HS-27A (cell line): ENCODE measurements at regions not wholly inside any gene's neighbourhood (a gene's known extent, or its start where the extent isn't known, plus 50 kb on each side); places are given as distances from the start of the nearest gene placed in this dataset.

Source experiments
- DNase-seq: peaks from one replicate; pipeline ENCODE4 v3.0.0-alpha.2; 2012; ENCODE audit warnings: low read depth, missing footprints

- no peak for DNase-seq
Measured at GRCh38 chr10:43816351-43817321, 168.0 kb upstream of the ZNF32 start.

- DNase-seq: no peak
Measured at GRCh38 chr10:43815181-43815885, 166.7 kb upstream of the ZNF32 start.

- no peak for DNase-seq
Measured at GRCh38 chr10:43814663-43815062, 166.0 kb upstream of the ZNF32 start.

GRCh38 chr10:43811871-43812270 is 163.2 kb upstream of the ZNF32 start:
- no peak for DNase-seq

- DNase-seq: peak; percentile 62
Measured at GRCh38 chr10:43809211-43809930, 160.7 kb upstream of the ZNF32 start.

- no peak for DNase-seq
Measured at GRCh38 chr10:43808136-43808535, 159.5 kb upstream of the ZNF32 start.

GRCh38 chr10:43806831-43807640 is 158.4 kb upstream of the ZNF32 start:
- DNase-seq: no peak

GRCh38 chr10:43803791-43804190 is 155.1 kb upstream of the ZNF32 start:
- no peak for DNase-seq

GRCh38 chr10:43802988-43803696 is 154.5 kb upstream of the ZNF32 start:
- no peak for DNase-seq

GRCh38 chr10:43801626-43802025 is 152.9 kb upstream of the ZNF32 start:
- no peak for DNase-seq

GRCh38 chr10:43801140-43801539 is 152.5 kb upstream of the ZNF32 start:
- DNase-seq: no peak

GRCh38 chr10:43796781-43797180 is 148.1 kb upstream of the ZNF32 start:
- no peak for DNase-seq

- no peak for DNase-seq
Measured at GRCh38 chr10:43795639-43796038, 147.0 kb upstream of the ZNF32 start.

GRCh38 chr10:43795093-43795492 is 146.4 kb upstream of the ZNF32 start:
- no peak for DNase-seq

- DNase-seq: no peak
Measured at GRCh38 chr10:43794181-43794815, 145.6 kb upstream of the ZNF32 start.

- DNase-seq: no peak
Measured at GRCh38 chr10:43793704-43794103, 145.0 kb upstream of the ZNF32 start.

- DNase-seq: no peak
Measured at GRCh38 chr10:43790147-43790546, 141.5 kb upstream of the ZNF32 start.

- DNase-seq: no peak
Measured at GRCh38 chr10:43785252-43785651, 136.6 kb upstream of the ZNF32 start.

- no peak for DNase-seq
Measured at GRCh38 chr10:43782814-43783213, 134.1 kb upstream of the ZNF32 start.
